Natural killer cell treated with Interleukin-12 subunit alpha and Interleukin-12 subunit beta and Interleukin-15 and Interleukin-18, amount 100 ng/mL, for 72 hours (primary cell): ENCODE measurements at regions not wholly inside any gene's neighbourhood (a gene's known extent, or its start where the extent isn't known, plus 50 kb on each side); places are given as distances from the start of the nearest gene placed in this dataset.
A peak's percentile ranks its signal among the peaks of the same experiment; 100 is the strongest.
"Not testable (repeated sequence)": the region's sequence is repeated elsewhere in the genome, so short reads cannot be mapped to it uniquely, and the experiment has no call there.

ENCODE experiments used
- ATAC-seq, 2 donors: fragments of 150-1000 bp; cut with Tn5 transposase in 1 of 2; sonication (Bioruptor Pico), chemical (Tn5 transposase) in 1 of 2; 2 replicates each; pipeline ENCODE4 v1.10.0; 2021
- DNase-seq: peaks from one replicate; pipeline ENCODE4 v3.0.0; 2022; ENCODE audit warnings: low spot score
- H3K27ac Mint-ChIP-seq, 2 donors: 1 replicate in 1 of 2; 2 replicates in 1 of 2; pipeline ENCODE4 v1.8.0; 2022; ENCODE audit warnings: mixed read lengths in 2 of 2, mild to moderate bottlenecking in 1 of 2, moderate library complexity in 1 of 2
- H3K27me3 Mint-ChIP-seq, 2 donors: 1 replicate in 1 of 2; 2 replicates in 1 of 2; pipeline ENCODE4 v1.8.0; 2022; ENCODE audit warnings: mixed read lengths in 2 of 2
- H3K36me3 Mint-ChIP-seq: one replicate; pipeline ENCODE4 v1.8.0; 2022; ENCODE audit warnings: mixed read lengths
- H3K4me1 Mint-ChIP-seq, 2 donors: 1 replicate in 1 of 2; 2 replicates in 1 of 2; pipeline ENCODE4 v1.8.0; 2022; ENCODE audit warnings: low read depth in 2 of 2, mixed read lengths in 2 of 2, mild to moderate bottlenecking in 1 of 2
- H3K4me3 Mint-ChIP-seq: one replicate; pipeline ENCODE4 v1.8.0; 2022; ENCODE audit warnings: mixed read lengths
- H3K9me3 Mint-ChIP-seq: 2 replicates; pipeline ENCODE4 v1.8.0; 2022; ENCODE audit warnings: mixed read lengths

GRCh38 chr4:52407545-52407944 lies 251.6 kb downstream of the USP46 start:
- no peak overlapping the region for H3K27ac Mint-ChIP-seq
- H3K9me3 Mint-ChIP-seq = peaks cover 10% of the 10 kb centered on the region
- H3K4me3 Mint-ChIP-seq = no peak overlapping the region
- no peak for ATAC-seq
- no peaks in the 10 kb centered on the region for H3K4me1 Mint-ChIP-seq
- no peaks in the 10 kb centered on the region for H3K27me3 Mint-ChIP-seq
- no peak for DNase-seq
- peaks cover 6% of the 10 kb centered on the region for H3K36me3 Mint-ChIP-seq

- Mint-ChIP-seq H3K36me3 (peaks cover 6% of the 10 kb centered on the region), H3K4me3 (no peak overlapping the region), H3K4me1 (no peaks in the 10 kb centered on the region), H3K27me3 (no peaks in the 10 kb centered on the region), H3K27ac (no peak overlapping the region), H3K9me3 (peaks cover 12% of the 10 kb centered on the region)
- ATAC-seq (no peak), DNase-seq (no peak)
These were observed 251.1 kb downstream of the USP46 start for GRCh38 chr4:52408032-52408431.

GRCh38 chr4:52408471-52408870 lies 250.6 kb downstream of the USP46 start:
- H3K9me3 Mint-ChIP-seq = peaks cover 14% of the 10 kb centered on the region
- no peaks in the 10 kb centered on the region for H3K27me3 Mint-ChIP-seq
- H3K36me3 Mint-ChIP-seq = peaks cover 6% of the 10 kb centered on the region
- DNase-seq = no peak
- H3K27ac Mint-ChIP-seq = no peak overlapping the region
- no peak overlapping the region for H3K4me3 Mint-ChIP-seq
- ATAC-seq = no peak
- no peaks in the 10 kb centered on the region for H3K4me1 Mint-ChIP-seq

- H3K9me3 Mint-ChIP-seq = peaks cover 16% of the 10 kb centered on the region
- not testable (repeated sequence) for DNase-seq, H3K27ac Mint-ChIP-seq, H3K4me3 Mint-ChIP-seq, H3K36me3 Mint-ChIP-seq, H3K27me3 Mint-ChIP-seq, ATAC-seq, H3K4me1 Mint-ChIP-seq
These were observed 249.3 kb downstream of the USP46 start for GRCh38 chr4:52409766-52410165.

- no peaks in the 10 kb centered on the region for H3K27me3 Mint-ChIP-seq
- H3K27ac Mint-ChIP-seq = no peak overlapping the region
- ATAC-seq = no peak
- no peak overlapping the region for H3K4me3 Mint-ChIP-seq
- H3K36me3 Mint-ChIP-seq = peaks cover 6% of the 10 kb centered on the region
- peaks cover 17% of the 10 kb centered on the region for H3K9me3 Mint-ChIP-seq
- DNase-seq = no peak
- no peaks in the 10 kb centered on the region for H3K4me1 Mint-ChIP-seq
These were observed 248.1 kb downstream of the USP46 start for GRCh38 chr4:52410971-52411370.

GRCh38 chr4:52420330-52420729 lies 238.8 kb downstream of the USP46 start:
- Mint-ChIP-seq H3K9me3 (peaks cover 10% of the 10 kb centered on the region), H3K27me3 (no peaks in the 10 kb centered on the region), H3K4me3 (no peak overlapping the region), H3K27ac (no peak overlapping the region), H3K36me3 (no peaks in the 10 kb centered on the region), H3K4me1 (no peaks in the 10 kb centered on the region)
- peak; percentile 36 to 65 for ATAC-seq
- DNase-seq = no peak

GRCh38 chr4:52421811-52422213 lies 237.3 kb downstream of the USP46 start:
- ATAC-seq = no peak
- Mint-ChIP-seq H3K9me3 (peaks cover 16% of the 10 kb centered on the region), H3K27me3 (no peaks in the 10 kb centered on the region), H3K4me3 (no peak overlapping the region), H3K27ac (no peak overlapping the region), H3K4me1 (no peaks in the 10 kb centered on the region), H3K36me3 (no peaks in the 10 kb centered on the region)
- no peak for DNase-seq

- H3K27me3 Mint-ChIP-seq = no peaks in the 10 kb centered on the region
- H3K4me1 Mint-ChIP-seq = no peaks in the 10 kb centered on the region
- H3K4me3 Mint-ChIP-seq = no peak overlapping the region
- H3K36me3 Mint-ChIP-seq = no peaks in the 10 kb centered on the region
- no peak for DNase-seq
- peaks cover 12% of the 10 kb centered on the region for H3K9me3 Mint-ChIP-seq
- H3K27ac Mint-ChIP-seq = no peak overlapping the region
- no peak for ATAC-seq
These were observed 235.1 kb downstream of the USP46 start for GRCh38 chr4:52423967-52424366.

- ATAC-seq (no peak), DNase-seq (no peak)
- Mint-ChIP-seq H3K36me3 (no peaks in the 10 kb centered on the region), H3K9me3 (peaks cover 11% of the 10 kb centered on the region), H3K4me3 (no peak overlapping the region), H3K4me1 (no peaks in the 10 kb centered on the region), H3K27ac (no peak overlapping the region), H3K27me3 (no peaks in the 10 kb centered on the region)
These were observed 233.3 kb downstream of the USP46 start for GRCh38 chr4:52425751-52426326.

GRCh38 chr4:52431410-52431809 lies 227.7 kb downstream of the USP46 start:
- no peak for DNase-seq
- H3K9me3 Mint-ChIP-seq = peaks cover 3% of the 10 kb centered on the region
- H3K36me3 Mint-ChIP-seq = no peaks in the 10 kb centered on the region
- no peak for ATAC-seq
- H3K4me1 Mint-ChIP-seq = no peaks in the 10 kb centered on the region
- no peaks in the 10 kb centered on the region for H3K27me3 Mint-ChIP-seq
- no peak overlapping the region for H3K4me3 Mint-ChIP-seq
- no peak overlapping the region for H3K27ac Mint-ChIP-seq

GRCh38 chr4:52431869-52432268 lies 227.2 kb downstream of the USP46 start:
- H3K4me3 Mint-ChIP-seq = no peak overlapping the region
- H3K4me1 Mint-ChIP-seq = no peaks in the 10 kb centered on the region
- no peaks in the 10 kb centered on the region for H3K27me3 Mint-ChIP-seq
- ATAC-seq = no peak
- H3K9me3 Mint-ChIP-seq = peaks cover 3% of the 10 kb centered on the region
- H3K36me3 Mint-ChIP-seq = no peaks in the 10 kb centered on the region
- H3K27ac Mint-ChIP-seq = no peak overlapping the region
- DNase-seq = no peak

- not testable (repeated sequence) for H3K27me3 Mint-ChIP-seq, ATAC-seq, H3K4me3 Mint-ChIP-seq, H3K27ac Mint-ChIP-seq, H3K36me3 Mint-ChIP-seq, H3K9me3 Mint-ChIP-seq, H3K4me1 Mint-ChIP-seq, DNase-seq
These were observed 216.6 kb downstream of the USP46 start for GRCh38 chr4:52442524-52442923.

- Mint-ChIP-seq H3K27me3 (no peaks in the 10 kb centered on the region), H3K9me3 (peaks cover 8% of the 10 kb centered on the region), H3K4me1 (no peaks in the 10 kb centered on the region), H3K4me3 (no peak overlapping the region), H3K27ac (no peak overlapping the region), H3K36me3 (no peaks in the 10 kb centered on the region)
- no peak for ATAC-seq
- DNase-seq = no peak
These were observed 186.7 kb downstream of the USP46 start for GRCh38 chr4:52472444-52472843.

GRCh38 chr4:52477191-52477780 lies 181.8 kb downstream of the USP46 start:
- H3K36me3 Mint-ChIP-seq = no peaks in the 10 kb centered on the region
- DNase-seq (no peak), ATAC-seq (no peak)

More at GRCh38 chr4:52477191-52477780, 181.8 kb downstream of the USP46 start:
- H3K27me3 Mint-ChIP-seq = no peaks in the 10 kb centered on the region
- peaks cover 4% of the 10 kb centered on the region for H3K9me3 Mint-ChIP-seq
- H3K27ac Mint-ChIP-seq = no peak overlapping the region
- H3K4me3 Mint-ChIP-seq = no peak overlapping the region
- no peaks in the 10 kb centered on the region for H3K4me1 Mint-ChIP-seq
